ENCODE measurements at regions not wholly inside any gene's neighbourhood (a gene's known extent, or its start where the extent isn't known, plus 50 kb on each side); places are given as distances from the start of the nearest gene placed in this dataset.

DNA sequence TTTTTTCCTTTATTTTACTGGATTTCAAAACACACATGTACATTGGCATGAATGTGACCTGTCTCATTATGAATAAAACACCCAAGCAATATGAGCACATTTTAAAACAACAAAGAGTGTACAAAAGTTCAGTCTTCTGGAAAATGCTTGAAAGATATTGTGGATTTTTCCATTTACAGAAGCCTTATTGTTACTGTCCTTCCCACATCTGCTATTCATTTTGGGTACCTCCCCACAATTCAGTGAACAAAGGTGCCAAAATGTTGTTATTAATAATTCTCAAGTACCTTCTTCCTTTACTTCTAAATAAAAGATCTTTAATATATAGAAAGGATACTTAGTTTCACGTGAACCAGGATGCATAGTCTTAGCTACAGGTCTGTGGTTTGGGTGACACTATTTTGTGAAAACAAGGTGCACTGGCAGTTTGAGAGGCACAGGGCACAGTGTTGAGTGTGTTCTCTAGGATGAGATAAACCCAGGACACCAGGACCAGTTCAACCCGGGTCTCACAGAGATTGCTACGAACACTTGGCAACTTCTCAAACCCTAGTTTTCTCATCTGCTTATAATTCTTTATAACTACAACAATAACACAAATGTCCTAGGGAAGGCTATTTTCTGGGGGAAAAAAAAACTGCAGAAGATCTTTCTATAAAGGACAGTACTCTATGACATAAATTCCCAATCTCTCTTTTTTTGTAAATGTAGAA, 84.5 kb upstream of the GALNT5 start:
- TF ChIP-seq, protein P1, sequence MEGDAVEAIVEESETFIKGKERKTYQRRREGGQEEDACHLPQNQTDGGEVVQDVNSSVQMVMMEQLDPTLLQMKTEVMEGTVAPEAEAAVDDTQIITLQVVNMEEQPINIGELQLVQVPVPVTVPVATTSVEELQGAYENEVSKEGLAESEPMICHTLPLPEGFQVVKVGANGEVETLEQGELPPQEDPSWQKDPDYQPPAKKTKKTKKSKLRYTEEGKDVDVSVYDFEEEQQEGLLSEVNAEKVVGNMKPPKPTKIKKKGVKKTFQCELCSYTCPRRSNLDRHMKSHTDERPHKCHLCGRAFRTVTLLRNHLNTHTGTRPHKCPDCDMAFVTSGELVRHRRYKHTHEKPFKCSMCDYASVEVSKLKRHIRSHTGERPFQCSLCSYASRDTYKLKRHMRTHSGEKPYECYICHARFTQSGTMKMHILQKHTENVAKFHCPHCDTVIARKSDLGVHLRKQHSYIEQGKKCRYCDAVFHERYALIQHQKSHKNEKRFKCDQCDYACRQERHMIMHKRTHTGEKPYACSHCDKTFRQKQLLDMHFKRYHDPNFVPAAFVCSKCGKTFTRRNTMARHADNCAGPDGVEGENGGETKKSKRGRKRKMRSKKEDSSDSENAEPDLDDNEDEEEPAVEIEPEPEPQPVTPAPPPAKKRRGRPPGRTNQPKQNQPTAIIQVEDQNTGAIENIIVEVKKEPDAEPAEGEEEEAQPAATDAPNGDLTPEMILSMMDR (IDR thresholded peaks at IDR 0.05), result no peak
- Histone ChIP-seq H3K27ac (peak overlapping the region in 1 of 2 donors; percentile 61), H3K27me3 (no peaks in the 10 kb centered on the region), H3K4me3 (no peak overlapping the region), H3K9me3 (no peaks in the 10 kb centered on the region), H3K4me1 (peaks cover 0 to 16% (median 4%) of the 10 kb centered on the region in 4 donors), H3K36me3 (no peaks in the 10 kb centered on the region)
- intact Hi-C loops (cut with DNase I; ENCODE audit: low total_unique reads), result no loop called here
- no peak for DNase-seq

DNA sequence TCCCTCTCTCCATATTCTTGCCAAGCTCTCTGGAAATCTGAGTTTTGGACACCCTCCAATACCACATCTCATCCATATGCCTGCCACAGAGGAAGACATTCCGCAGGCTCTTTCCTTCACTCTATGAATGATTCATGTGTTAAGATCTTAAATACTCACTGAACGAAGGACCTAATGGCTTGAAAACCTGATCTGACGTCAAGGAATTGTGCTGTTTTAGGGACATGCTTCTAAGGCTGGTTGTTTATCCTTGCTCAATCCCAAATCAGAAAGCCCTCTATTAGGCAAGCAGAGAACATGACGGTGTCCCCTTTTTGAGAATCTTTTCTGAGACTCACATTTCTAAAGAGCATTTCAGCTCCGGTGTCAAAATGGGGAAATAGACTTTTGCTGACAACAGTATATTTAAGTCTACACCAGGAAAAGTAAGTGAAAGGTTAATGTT, 83.7 kb upstream of the GALNT5 start:
- DNase-seq, result no peak
- intact Hi-C loops (cut with DNase I; ENCODE audit: low total_unique reads), result no loop called here
- Histone ChIP-seq H3K27ac (peak overlapping the region; percentile 10 to 61), H3K9me3 (no peaks in the 10 kb centered on the region), H3K27me3 (no peaks in the 10 kb centered on the region), H3K36me3 (no peaks in the 10 kb centered on the region), H3K4me3 (no peak overlapping the region), H3K4me1 (peaks cover 0 to 16% (median 4%) of the 10 kb centered on the region in 4 donors)
- TF ChIP-seq, protein P1 (IDR thresholded peaks at IDR 0.05), result no peak

DNA sequence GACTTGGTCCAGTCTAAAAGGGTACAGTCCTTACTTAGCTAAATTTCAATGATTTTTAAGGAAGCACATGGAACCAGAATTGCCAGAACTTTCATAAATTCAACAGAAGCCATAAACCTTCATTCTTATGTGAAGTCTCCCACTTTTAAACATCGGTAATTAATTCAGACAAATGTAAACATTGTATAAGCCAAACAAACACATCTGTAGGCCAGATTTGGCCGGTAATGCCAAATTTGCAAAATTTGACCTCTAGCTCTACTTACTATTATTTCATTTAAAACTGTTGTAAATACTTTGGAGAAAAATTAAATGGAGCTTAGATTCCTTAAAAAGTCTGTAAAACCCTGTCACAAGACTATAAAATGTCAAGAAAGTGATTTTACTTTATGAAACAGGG, 83.2 kb upstream of the GALNT5 start:
- H3K4me1 ChIP-seq, result peaks cover 0 to 16% (median 4%) of the 10 kb centered on the region in 4 donors
- H3K27me3 ChIP-seq, result no peaks in the 10 kb centered on the region
- H3K36me3 ChIP-seq, result no peaks in the 10 kb centered on the region
- H3K9me3 ChIP-seq, result no peaks in the 10 kb centered on the region
- DNase-seq, result no peak
- TF ChIP-seq, protein P1 (IDR thresholded peaks at IDR 0.05), result no peak
- peak overlapping the region; percentile 10 to 61 for H3K27ac ChIP-seq
- intact Hi-C loops (cut with DNase I; ENCODE audit: low total_unique reads), result no loop called here
- no peak overlapping the region for H3K4me3 ChIP-seq

DNA sequence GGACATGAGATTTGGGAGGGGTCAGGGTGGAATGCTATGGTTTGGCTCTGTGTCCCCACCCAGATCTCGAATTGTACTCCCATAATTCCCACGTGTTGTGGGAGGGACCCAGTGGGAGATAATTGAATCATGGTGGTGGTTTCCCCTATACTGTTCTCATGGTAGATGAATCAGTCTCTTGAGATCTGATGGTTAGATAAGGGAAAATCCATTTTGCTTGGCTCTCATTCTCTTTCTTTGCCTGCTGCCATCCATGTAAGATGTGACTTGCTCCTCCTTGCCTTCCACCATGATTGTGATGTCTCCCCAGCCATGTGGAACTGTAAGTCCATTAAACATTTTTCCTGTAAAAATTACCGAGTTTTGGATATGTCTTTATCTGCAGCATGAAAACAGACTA, 80.9 kb upstream of the GALNT5 start:
- Histone ChIP-seq H3K4me1 (peaks cover 0 to 16% (median 4%) of the 10 kb centered on the region in 4 donors), H3K27me3 (no peaks in the 10 kb centered on the region), H3K4me3 (no peak overlapping the region), H3K36me3 (no peaks in the 10 kb centered on the region), H3K27ac (no peak overlapping the region), H3K9me3 (no peaks in the 10 kb centered on the region)
- intact Hi-C loops (cut with DNase I; ENCODE audit: low total_unique reads), result no loop called here
- no peak for DNase-seq
- TF ChIP-seq, protein P1 (IDR thresholded peaks at IDR 0.05), result no peak

DNA sequence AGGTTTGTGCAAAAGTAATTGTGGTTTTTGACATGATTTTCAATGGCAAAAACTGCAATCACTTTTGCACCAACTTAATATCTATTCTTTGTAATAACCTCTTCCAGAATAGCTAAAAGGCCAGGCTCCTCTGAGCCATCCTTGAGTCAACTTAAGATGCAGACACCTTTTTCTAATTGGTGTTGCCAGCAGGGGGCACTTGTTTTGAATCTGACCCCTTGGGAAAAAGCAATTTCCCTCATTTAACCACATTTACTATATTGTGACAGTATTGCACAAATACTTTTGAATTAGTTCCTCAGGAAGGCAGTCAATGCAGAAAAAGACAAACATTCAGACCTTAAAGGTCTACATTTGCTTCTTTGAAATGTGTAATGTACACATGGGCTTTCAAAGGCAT, 78.6 kb upstream of the GALNT5 start:
- no peaks in the 10 kb centered on the region for H3K36me3 ChIP-seq
- DNase-seq, result no peak
- intact Hi-C loops (cut with DNase I; ENCODE audit: low total_unique reads), result no loop called here
- H3K9me3 ChIP-seq, result no peaks in the 10 kb centered on the region
- H3K27me3 ChIP-seq, result no peaks in the 10 kb centered on the region
- no peak overlapping the region for H3K4me3 ChIP-seq
- H3K27ac ChIP-seq, result no peak overlapping the region
- H3K4me1 ChIP-seq, result peaks cover 0 to 14% (median 2%) of the 10 kb centered on the region in 4 donors
- TF ChIP-seq, protein P1 (IDR thresholded peaks at IDR 0.05), result no peak
